HK-2 (cell line): ENCODE measurements at regions not wholly inside any gene's neighbourhood (a gene's known extent, or its start where the extent isn't known, plus 50 kb on each side); places are given as distances from the start of the nearest gene placed in this dataset.

Source experiments
- DNase-seq: peaks from one replicate; pipeline ENCODE4 v3.0.0-alpha.2; 2018; ENCODE audit not compliant: unreplicated experiment

DNA sequence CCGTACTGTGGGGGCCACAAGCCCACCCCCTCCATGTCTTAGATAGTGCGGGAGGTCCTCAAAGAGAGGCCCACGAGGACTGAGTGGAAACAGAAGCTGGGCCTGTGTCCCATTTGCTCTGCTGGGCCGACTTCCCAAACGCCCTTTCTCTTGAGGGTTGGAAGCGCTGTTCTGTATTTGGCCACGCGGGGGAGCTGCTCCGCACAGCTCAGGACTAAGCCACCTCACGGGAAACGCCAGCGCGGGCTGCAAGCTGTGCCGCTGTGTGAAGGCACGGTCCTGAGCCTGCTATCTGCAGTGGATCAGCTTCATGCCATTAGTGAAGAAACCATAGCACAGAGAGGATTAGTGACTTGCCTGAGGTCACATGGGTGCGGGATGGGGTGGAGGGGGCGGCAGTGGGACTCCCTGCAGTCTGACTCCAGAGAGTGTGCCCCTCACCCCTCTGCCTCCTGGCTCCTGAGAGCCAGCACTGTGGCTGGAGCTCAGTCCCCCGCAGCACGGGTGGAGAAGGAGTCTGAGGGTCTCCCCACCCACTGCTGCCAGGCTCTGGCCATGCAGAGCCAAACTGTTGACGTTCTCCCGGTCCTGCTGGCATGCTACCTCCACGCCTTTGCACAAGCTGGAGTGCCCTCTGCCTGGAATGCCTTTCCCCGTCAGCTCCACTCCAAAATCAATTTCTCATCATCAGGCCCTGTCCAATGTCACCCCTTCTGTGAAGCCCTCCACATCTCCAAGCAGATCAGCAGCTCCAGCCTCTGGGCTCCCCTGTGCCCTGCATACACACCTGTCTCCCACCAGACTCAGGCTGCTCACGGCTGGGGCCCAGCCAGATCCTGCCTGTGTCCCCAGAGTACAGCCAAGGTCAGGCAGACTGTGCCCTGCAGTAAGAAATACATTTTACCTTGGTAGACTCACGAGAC is 51.5 kb upstream of the LRRC32 start:
- peak; percentile 67 for DNase-seq

DNA sequence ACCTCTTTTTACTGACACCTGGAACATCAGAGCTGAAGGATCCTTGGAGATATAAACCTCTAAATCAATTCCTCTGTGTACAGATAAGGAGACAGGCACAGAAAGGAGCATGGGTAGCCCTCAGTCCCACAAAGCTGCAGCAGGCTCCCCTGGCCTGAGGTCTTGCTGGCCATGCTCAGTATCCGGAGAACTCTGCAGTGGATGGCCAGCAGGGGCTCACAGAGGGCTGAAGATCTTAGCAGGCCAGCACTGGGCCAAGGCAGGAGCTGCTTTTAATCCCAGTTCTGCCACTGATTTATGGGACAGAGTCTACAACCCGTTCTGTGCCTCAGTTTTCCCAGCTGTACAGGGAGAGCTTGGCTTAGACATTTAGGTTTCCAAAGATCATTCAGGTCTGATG is 52.6 kb upstream of the LRRC32 start:
- no peak for DNase-seq

DNA sequence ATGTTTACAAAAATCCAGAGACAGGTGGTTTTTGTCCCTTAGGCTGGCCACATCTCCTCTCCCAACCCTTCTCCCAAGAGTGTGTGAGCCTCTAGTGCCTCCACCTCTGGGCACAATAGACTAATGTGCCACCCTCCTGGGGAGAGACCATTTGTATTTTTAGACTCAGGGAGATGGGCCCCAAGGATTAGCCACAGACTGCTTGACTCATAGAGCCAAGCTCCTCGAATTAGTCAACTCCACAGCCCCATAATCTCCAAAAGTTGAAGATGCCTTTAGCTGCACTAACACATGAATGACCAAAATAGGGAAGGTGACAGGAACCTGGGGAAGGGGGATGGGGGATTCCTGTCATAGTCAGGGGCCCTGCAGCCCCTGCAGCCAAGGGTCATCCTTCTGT is 53.0 kb upstream of the LRRC32 start:
- no peak for DNase-seq

DNA sequence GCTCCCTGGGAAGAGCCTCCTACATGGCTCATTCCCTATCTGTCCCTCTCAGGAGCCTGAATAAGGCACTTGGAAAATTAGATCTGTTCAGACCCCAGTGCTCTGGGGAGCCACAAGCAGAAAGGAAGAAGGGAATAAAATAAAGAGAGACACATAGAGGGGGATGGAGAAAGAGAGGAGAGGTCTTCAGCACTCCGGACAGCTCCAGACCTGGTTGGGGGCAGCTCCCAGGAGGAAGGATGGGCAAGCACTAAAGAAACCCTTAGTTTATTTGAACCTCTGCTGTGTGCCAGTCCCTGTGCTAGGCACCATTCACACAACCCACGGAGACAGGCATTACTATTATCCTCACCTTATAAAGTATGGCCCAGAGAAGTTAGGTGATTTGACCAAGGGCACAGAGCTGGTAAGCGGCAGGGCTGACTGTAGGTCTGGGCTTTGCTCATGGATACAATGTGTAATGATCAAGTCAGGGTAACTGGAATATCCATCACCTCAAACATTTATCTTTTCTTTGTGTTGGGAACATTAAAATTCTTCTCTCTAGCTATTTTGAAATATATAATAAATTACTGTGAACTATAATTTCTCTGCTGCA is 53.7 kb upstream of the LRRC32 start:
- DNase-seq, result no peak

DNA sequence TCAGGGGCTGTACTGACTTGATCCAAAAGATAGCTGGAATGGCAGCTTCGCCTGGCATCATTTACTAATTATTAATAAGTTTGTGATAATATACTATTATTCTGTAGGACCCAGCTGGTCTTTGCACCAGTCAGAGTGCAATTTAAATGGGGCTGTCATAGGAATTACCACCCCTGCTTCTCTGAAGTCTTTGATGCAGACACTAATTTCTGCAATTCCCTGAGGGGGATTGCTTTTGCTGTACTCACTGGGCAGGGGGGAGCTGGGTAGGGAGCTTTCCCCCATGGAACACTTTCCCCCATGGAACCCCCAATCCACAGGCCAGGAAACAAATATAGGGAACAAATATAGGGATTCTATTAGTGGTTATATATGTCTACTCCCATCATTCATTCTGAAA is 54.9 kb upstream of the TSKU start:
- DNase-seq, result no peak

DNA sequence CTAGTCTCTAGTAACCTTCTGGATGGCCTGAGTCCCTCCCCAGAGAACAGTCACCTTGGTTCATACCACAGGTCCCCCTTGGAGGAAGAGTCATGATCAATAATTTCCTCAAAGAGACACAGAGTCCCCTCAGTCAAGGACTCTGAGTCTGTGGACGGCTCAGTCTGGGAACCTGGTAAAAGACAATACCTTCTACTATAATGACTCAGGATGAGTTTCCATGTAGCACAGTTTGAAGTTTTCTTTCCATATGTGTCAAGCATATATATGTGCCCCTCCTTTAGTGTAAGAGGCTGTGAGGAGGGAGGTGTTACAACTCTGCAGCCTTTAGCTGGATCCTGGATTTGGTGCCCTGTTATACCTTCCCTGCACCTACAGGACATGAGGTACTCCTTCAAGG is 54.4 kb upstream of the TSKU start:
- DNase-seq, result no peak

DNA sequence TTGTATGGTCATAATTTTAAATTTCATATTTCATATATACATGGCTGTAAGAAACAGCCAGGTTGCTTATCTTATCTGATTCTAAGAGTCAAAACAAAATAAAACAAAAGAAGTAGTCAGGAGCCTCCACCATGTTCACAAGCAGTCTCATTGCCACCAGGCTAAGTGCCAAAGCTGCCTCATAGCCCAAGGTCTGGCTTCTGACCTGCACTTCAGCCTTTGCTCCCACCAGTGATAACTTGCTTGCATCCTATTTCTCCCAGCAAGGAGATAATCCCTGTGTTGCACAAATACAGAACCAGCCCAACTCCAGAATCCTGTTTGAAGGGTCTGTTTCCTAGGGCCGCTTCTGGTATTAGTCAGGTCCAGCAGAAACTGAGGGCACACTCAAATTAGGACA is 53.9 kb upstream of the TSKU start:
- DNase-seq, result no peak

DNA sequence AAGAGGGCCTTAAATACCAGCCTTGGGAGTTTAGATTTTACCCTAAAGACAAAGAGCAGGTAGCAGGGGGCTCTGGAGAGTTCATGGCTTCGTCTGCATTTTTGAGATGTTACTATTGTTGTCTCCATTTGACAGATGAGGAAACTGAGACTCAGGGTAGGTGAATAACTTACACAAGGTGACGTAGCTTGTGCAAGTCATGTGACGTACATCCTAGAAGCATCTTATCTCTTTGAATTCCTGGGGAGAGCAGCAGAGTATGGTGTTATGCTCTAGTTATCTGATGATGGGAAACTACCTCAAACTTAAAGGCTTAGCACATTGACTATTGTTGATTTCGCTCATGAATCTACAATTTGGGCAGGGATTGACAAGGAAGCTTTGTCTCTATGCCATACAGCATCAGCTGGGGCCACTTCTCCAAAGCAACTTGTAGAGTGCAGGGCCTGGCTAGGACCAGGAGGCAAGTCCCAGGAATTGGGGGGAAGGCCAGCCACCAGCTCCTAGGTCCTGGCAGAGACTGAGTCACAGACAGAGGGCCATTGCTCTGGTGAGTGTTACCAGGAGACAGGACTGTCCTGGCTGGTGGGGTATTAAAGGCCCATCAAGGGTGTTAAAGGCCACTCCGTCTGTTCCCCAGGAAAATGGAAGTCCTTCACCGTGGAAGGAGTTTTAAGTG is 52.1 kb upstream of the TSKU start:
- no peak for DNase-seq

DNA sequence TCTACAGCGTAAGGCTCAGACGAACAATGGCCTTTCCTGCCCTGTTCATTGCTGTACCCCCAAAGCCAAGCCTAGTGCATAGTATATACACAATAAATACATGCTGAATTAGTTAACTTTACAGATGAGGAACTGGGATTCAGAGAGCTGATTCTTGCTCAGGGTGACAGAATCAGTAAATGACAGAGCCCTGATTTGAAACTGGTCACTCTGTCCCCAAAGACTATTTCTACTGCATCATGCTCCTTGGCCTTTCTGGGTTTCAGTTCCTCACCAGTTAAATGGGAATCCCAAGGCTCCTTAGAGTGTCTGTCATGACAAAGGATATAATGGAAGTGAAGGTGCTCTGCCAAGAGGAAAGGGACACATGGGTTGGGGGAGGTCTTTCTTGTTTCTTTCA is 50.5 kb upstream of the TSKU start:
- DNase-seq, result no peak
